GM12878 (cell line): ENCODE measurements at regions not wholly inside any gene's neighbourhood (a gene's known extent, or its start where the extent isn't known, plus 50 kb on each side); places are given as distances from the start of the nearest gene placed in this dataset.
A peak's percentile ranks its signal among the peaks of the same experiment; 100 is the strongest.

Source experiments
- ATAC-seq: fragments of 200-7000 bp; cut with Tn5 transposase; 3 replicates; pipeline ENCODE4 v1.9.1; 2020; ENCODE audit warnings: mild to moderate bottlenecking, moderate library complexity
- BruUV-seq: library from RNA; stranded (reverse); fragments of 400-500 nt; replicated peaks from 2 replicates; lab custom pipeline; 2021; lab: Mats Ljungman, UMichigan
- CTCF ChIA-PET: fragments of 300-600 bp; sonication (Branson Sonifier 250); formaldehyde crosslinking; extraction: SDS; loops from one replicate; lab custom pipeline; 2021; ENCODE audit warnings: inconsistent platforms; lab: Yijun Ruan, JAX
- POLR2A ChIA-PET: fragments of 350-600 bp; formaldehyde crosslinking; extraction: SDS; loops from one replicate; lab custom pipeline; 2021; ENCODE audit warnings: inconsistent platforms; lab: Charles Lee
- RAD21 ChIA-PET: fragments of 300-600 bp; sonication (Branson Sonifier 250); formaldehyde crosslinking; loops from one replicate; lab custom pipeline; 2023; ENCODE audit warnings: antibody characterized with exemption; ENCODE audit not compliant: unreplicated experiment; lab: Charles Lee
- SMC1A ChIA-PET: fragments of 300-600 bp; sonication (Branson Sonifier 250); formaldehyde crosslinking; loops from one replicate; lab custom pipeline; 2023; ENCODE audit not compliant: unreplicated experiment, uncharacterized antibody; lab: Charles Lee
- DNase-seq: peaks from one replicate; pipeline ENCODE4 v3.0.0-alpha.2; 2011; ENCODE audit warnings: low read depth, low spot score
- FAIRE-seq: peaks from 3 replicates; lab custom pipeline; 2011; peaks lifted over from hg19 to GRCh38; lab: Jason Lieb, UNC
- H2AFZ ChIP-seq: 2 replicates; pipeline ENCODE4 v1.6.0; 2011; ENCODE audit warnings: low read depth, low read length, control low read depth; ENCODE audit not compliant: control insufficient read depth
- H3K27ac ChIP-seq: 2 replicates; pipeline ENCODE4 v1.5.1; 2011; ENCODE audit warnings: control low read depth; ENCODE audit not compliant: control insufficient read depth, insufficient read depth
- H3K27me3 ChIP-seq, 2 experiments: replicated peaks in 1 of 2; 2 replicates each; pipeline versions ENCODE4 v1.6.0 to v1.6.1; 2011; ENCODE audit warnings: low read length in 1 of 2; ENCODE audit not compliant: control insufficient read depth in 2 of 2, insufficient read depth in 2 of 2
- H3K36me3 ChIP-seq, 2 experiments: 2 replicates each; pipeline ENCODE4 v1.5.1; 2011; ENCODE audit warnings: low read length in 1 of 2; ENCODE audit not compliant: control insufficient read depth in 2 of 2, insufficient read depth in 2 of 2
- H3K4me1 ChIP-seq: 2 replicates; pipeline ENCODE4 v1.6.1; 2011; ENCODE audit warnings: mild to moderate bottlenecking, low read length, moderate library complexity, mixed read lengths; ENCODE audit not compliant: control insufficient read depth, insufficient read depth
- H3K4me2 ChIP-seq: 2 replicates; pipeline ENCODE4 v1.6.0; 2011; ENCODE audit warnings: control low read depth; ENCODE audit not compliant: control insufficient read depth, insufficient read depth
- H3K4me3 ChIP-seq: fragments of 200-600 bp; sonication (generic); 2 replicates; pipeline ENCODE4 v1.5.1; 2016
- H3K79me2 ChIP-seq: 2 replicates; pipeline ENCODE4 v1.6.0; 2011; ENCODE audit warnings: low read length; ENCODE audit not compliant: control insufficient read depth, insufficient read depth
- H3K9ac ChIP-seq: 2 replicates; pipeline ENCODE4 v1.8.0; 2011; ENCODE audit warnings: low read length, control low read depth, mixed read lengths; ENCODE audit not compliant: control insufficient read depth, insufficient read depth
- H3K9me3 ChIP-seq: replicated peaks from 3 replicates; pipeline ENCODE4 v1.5.1; 2011; ENCODE audit warnings: mild to moderate bottlenecking, low read length; ENCODE audit not compliant: control insufficient read depth, insufficient read depth
- H4K20me1 ChIP-seq: 2 replicates; pipeline ENCODE4 v1.6.0; 2011; ENCODE audit not compliant: control insufficient read depth, insufficient read depth
- DPF2 ChIP-seq: fragments of 450-650 bp; IDR thresholded peaks from 2 replicates; pipeline ENCODE4 v1.6.1; 2017; ENCODE audit warnings: mild to moderate bottlenecking
- EP300 ChIP-seq, 2 experiments: fragments of 150-350 bp in 1 of 2; IDR thresholded peaks; 2 replicates each; pipeline ENCODE4 v1.6.1; 2011 to 2012; ENCODE audit warnings: low read depth in 2 of 2, low read length in 2 of 2, borderline replicate concordance in 1 of 2, improper control_type of control experiment in 1 of 2, inconsistent platforms in 1 of 2; ENCODE audit not compliant: control insufficient read depth in 1 of 2
- FOXM1 ChIP-seq: IDR thresholded peaks from 2 replicates; pipeline ENCODE4 v1.6.1; 2012; ENCODE audit warnings: low read depth, mild to moderate bottlenecking, inconsistent platforms, low read length, moderate library complexity
- IRF5 ChIP-seq: fragments of 450-650 bp; IDR thresholded peaks from 2 replicates; pipeline ENCODE4 v1.6.1; 2017; ENCODE audit warnings: borderline replicate concordance
- NRF1 ChIP-seq: conservative IDR thresholded peaks from 2 replicates; pipeline ENCODE4 v1.6.1; 2011; ENCODE audit warnings: mild to moderate bottlenecking, low read depth, low read length, improper control_type of control experiment
- RELB ChIP-seq: fragments of 450-650 bp; IDR thresholded peaks from 2 replicates; pipeline ENCODE4 v1.6.1; 2017; ENCODE audit warnings: low read depth, mild to moderate bottlenecking, moderate library complexity
- SMAD1 ChIP-seq: fragments of 450-650 bp; IDR thresholded peaks from 2 replicates; pipeline ENCODE4 v1.6.1; 2018; ENCODE audit warnings: mild to moderate bottlenecking, low read depth; ENCODE audit not compliant: partially characterized antibody
- TARDBP ChIP-seq: IDR thresholded peaks from 2 replicates; pipeline ENCODE4 v1.6.1; 2016; ENCODE audit warnings: borderline replicate concordance
- ZBED1 ChIP-seq: IDR thresholded peaks from 2 replicates; pipeline ENCODE4 v1.6.1; 2016; ENCODE audit warnings: borderline replicate concordance
- WGBS: methylation state at CpG from one replicate; pipeline ENCODE4 v1.1.6; 2016; ENCODE audit warnings: low lambda C conversion rate; ENCODE audit not compliant: insufficient replicate concordance, insufficient coverage; ENCODE audit errors: missing lambda C conversion rate; 5-methylcytosine and 5-hydroxymethylcytosine counted together
- in situ Hi-C: fragments of 300-500 bp; cut with MboI; formaldehyde crosslinking; loops from 9 replicates; pipeline ENCODE4 v1.14.3; 2018; ENCODE audit warnings: mixed read lengths
- intact Hi-C: fragments of 100-400 bp; cut with micrococcal nuclease; formaldehyde crosslinking; loops from one replicate; pipeline ENCODE4 v1.14.2; 2022; ENCODE audit not compliant: unreplicated experiment

- FAIRE-seq (no peak), DNase-seq (no peak), ATAC-seq (no peak)
- no peaks in the 10 kb centered on the region for H4K20me1 ChIP-seq
- in situ Hi-C loops (no loop called here), intact Hi-C loops (no loop called here)
- no peak overlapping the region for H3K9ac ChIP-seq
- WGBS, result 14% methylated on average over 4 of the region's 4 CpGs
- ChIA-PET POLR2A (no interaction called here), SMC1A (interaction anchor here (0.6 kb wide), 1 partner anchor 115 kb away, joined by 4 read pairs; no protein-coding TSS in a partner anchor)
- H3K36me3 ChIP-seq, result no peaks in the 10 kb centered on the region
- no TSS peak for BruUV-seq
- H3K4me3 ChIP-seq, result no peak overlapping the region
- no peaks in the 10 kb centered on the region for H3K9me3 ChIP-seq
- TF ChIP-seq NRF1 (no peak), ZBED1 (no peak)
- TF ChIP-seq, all 136 proteins: peak for 0
- no peak overlapping the region for H2AFZ ChIP-seq
- no peak overlapping the region for H3K27ac ChIP-seq
- H3K79me2 ChIP-seq, result no peaks in the 10 kb centered on the region
- H3K4me1 ChIP-seq, result no peaks in the 10 kb centered on the region
- no peak overlapping the region for H3K4me2 ChIP-seq
- RAD21 ChIA-PET, result no interaction called here
- no peaks in the 10 kb centered on the region for H3K27me3 ChIP-seq
- CTCF ChIA-PET, result no interaction called here
Measured at GRCh38 chr3:145865399-145866018, 295.5 kb downstream of the PLOD2 start.

- RAD21 ChIA-PET, result interaction anchor here (1.0 kb wide), 1 partner anchor 12 kb away, joined by 3 read pairs; no protein-coding TSS in a partner anchor
- TF ChIP-seq DPF2 (peak; percentile 28; the same call in 1 of the 2 replicates), RELB (peak; percentile 46; the same call in 1 of the 2 replicates), IRF5 (no peak), NRF1 (no peak), EP300 (IDR thresholded peaks at IDR 0.05; ENCODE audit: borderline replicate concordance in 1 of 2, control insufficient read depth in 1 of 2, low read depth in 2 of 2, low read length in 2 of 2) (no peak), TARDBP (no peak), FOXM1 (no peak), SMAD1 (no peak)
- TF ChIP-seq, all 136 proteins: peak for 2
- Histone ChIP-seq H3K9me3 (no peaks in the 10 kb centered on the region), H3K9ac (no peak overlapping the region), H4K20me1 (no peaks in the 10 kb centered on the region), H3K4me3 (no peak overlapping the region), H3K27me3 (no peaks in the 10 kb centered on the region), H2AFZ (no peak overlapping the region), H3K36me3 (no peaks in the 10 kb centered on the region), H3K79me2 (no peaks in the 10 kb centered on the region), H3K27ac (no peak overlapping the region), H3K4me1 (no peaks in the 10 kb centered on the region), H3K4me2 (no peak overlapping the region)
- ChIA-PET CTCF (interaction anchor here (0.6 kb wide), 1 partner anchor 9 kb away, joined by 4 read pairs; no protein-coding TSS in a partner anchor), POLR2A (interaction anchor here (1.5 kb wide), 1 partner anchor 11 kb away, joined by 3 read pairs; no protein-coding TSS in a partner anchor), SMC1A (interaction anchor here (1.1 to 5.2 kb wide), 5 partner anchors 10 to 101 kb away, joined by 3 to 25 read pairs (median 5); no protein-coding TSS in a partner anchor)
- intact Hi-C loops, result no loop called here
- WGBS, result 0% methylated on average over 1 of the region's 1 CpG
- FAIRE-seq (peak; percentile 61), ATAC-seq (peak; percentile 93), DNase-seq (peak; percentile 16)
- no TSS peak for BruUV-seq
- in situ Hi-C loops, result no loop called here
Measured at GRCh38 chr3:145869958-145870357, 291.0 kb downstream of the PLOD2 start.
